ENCODE measurements at regions not wholly inside any gene's neighbourhood (a gene's known extent, or its start where the extent isn't known, plus 50 kb on each side); places are given as distances from the start of the nearest gene placed in this dataset.

DNA sequence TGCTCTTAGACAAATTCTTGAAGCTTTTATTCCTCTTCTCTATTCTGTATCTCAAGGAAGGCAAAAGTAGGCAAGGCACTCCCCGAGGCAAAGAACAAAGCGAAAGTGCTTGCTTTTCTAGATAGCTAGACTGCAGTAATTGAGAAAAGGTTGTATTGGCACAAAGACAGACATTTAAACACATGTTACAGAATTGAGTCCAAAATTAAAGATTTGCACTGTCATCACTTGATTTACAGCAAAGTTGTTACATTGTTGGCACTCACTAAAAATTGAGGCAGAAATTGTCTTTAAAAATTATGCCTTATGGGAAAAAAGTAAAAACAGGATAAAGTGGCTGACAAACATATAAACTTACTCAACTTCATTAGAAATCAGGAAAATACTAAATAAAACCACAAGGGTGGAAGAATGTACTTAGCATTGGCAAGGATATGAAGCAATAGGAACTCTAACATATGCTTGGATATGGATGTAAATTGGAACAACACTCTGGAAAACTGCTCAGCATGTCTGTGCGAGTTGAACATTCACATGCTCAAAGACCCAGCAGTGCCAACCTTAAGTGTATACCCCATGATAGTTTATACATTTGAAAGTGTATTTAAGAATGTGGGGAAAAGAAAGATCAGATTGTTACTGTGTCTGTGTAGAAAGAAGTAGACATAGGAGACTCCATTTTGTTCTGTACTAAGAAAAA is 491.3 kb downstream of the GLRX3 start:
- DNase-seq (ENCODE audit: low spot score): no peak
- TF ChIP-seq, protein P1, sequence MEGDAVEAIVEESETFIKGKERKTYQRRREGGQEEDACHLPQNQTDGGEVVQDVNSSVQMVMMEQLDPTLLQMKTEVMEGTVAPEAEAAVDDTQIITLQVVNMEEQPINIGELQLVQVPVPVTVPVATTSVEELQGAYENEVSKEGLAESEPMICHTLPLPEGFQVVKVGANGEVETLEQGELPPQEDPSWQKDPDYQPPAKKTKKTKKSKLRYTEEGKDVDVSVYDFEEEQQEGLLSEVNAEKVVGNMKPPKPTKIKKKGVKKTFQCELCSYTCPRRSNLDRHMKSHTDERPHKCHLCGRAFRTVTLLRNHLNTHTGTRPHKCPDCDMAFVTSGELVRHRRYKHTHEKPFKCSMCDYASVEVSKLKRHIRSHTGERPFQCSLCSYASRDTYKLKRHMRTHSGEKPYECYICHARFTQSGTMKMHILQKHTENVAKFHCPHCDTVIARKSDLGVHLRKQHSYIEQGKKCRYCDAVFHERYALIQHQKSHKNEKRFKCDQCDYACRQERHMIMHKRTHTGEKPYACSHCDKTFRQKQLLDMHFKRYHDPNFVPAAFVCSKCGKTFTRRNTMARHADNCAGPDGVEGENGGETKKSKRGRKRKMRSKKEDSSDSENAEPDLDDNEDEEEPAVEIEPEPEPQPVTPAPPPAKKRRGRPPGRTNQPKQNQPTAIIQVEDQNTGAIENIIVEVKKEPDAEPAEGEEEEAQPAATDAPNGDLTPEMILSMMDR (IDR thresholded peaks at IDR 0.05; ENCODE audit: extremely low read depth, missing control alignments): no peak

DNA sequence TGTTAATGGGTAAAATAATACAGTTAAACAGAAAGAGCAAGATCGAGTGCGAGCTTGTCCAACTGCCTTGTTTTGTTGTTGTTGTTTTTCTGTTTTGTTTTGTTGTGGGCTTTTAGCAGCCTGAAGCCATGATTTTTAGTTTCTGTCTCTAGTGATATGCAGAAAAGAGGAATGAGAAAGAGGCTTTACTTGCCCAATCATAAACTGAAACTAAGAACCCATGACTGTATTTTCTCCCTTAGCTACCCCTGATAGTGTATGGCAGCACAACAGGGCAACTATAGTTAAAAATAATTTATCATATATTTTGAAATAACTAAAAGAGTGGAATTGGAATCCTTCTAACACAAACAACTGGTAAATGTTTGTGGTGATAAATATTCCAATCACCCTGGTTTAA is 493.9 kb downstream of the GLRX3 start:
- TF ChIP-seq, protein P1 (IDR thresholded peaks at IDR 0.05; ENCODE audit: extremely low read depth, missing control alignments): no peak
- DNase-seq (ENCODE audit: low spot score): no peak

GRCh38 chr10:130631142-130632096 is 495.2 kb downstream of the GLRX3 start:
- no peak for DNase-seq (ENCODE audit: low spot score)
- TF ChIP-seq, protein P1 (IDR thresholded peaks at IDR 0.05; ENCODE audit: extremely low read depth, missing control alignments): no peak

GRCh38 chr10:130634816-130635215 is 498.6 kb downstream of the GLRX3 start:
- no peak for DNase-seq (ENCODE audit: low spot score)
- TF ChIP-seq, protein P1 (IDR thresholded peaks at IDR 0.05; ENCODE audit: extremely low read depth, missing control alignments): no peak

GRCh38 chr10:130635528-130635927 is 499.3 kb downstream of the GLRX3 start:
- TF ChIP-seq, protein P1 (IDR thresholded peaks at IDR 0.05; ENCODE audit: extremely low read depth, missing control alignments): no peak
- DNase-seq (ENCODE audit: low spot score): no peak

DNA sequence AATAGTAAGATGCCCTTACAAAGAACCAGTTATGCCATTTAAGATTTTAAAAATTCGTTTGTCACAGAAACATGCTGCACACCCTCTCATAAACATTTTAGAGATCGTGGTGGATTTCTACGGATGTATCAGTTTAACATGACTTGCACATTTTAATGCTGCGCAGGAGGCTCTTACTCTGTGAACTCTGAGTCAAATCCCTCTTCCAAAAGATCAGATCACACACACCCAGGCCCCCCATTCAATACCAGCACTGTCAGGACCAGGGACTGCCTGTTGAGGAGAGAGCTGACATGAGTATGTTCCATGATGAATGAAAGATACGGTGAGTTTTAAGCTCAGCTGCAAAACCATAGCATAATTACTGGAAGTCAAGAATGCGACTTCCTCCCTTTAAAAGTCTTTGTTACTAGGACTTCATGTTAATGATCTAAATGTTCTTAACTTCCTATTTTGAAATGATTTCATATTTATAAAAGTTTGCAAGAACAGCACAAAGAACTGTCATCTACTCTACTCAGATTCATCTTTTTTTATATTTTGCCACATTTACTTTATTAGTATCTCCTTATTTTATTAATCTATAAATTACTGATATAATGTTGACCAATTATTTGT is 500.2 kb downstream of the GLRX3 start:
- no peak for DNase-seq (ENCODE audit: low spot score)
- TF ChIP-seq, protein P1 (IDR thresholded peaks at IDR 0.05; ENCODE audit: extremely low read depth, missing control alignments): no peak
